GM12874 (cell line): ENCODE measurements at regions not wholly inside any gene's neighbourhood (a gene's known extent, or its start where the extent isn't known, plus 50 kb on each side); places are given as distances from the start of the nearest gene placed in this dataset.

Source experiments
- CTCF ChIP-seq: IDR thresholded peaks from 2 replicates; pipeline ENCODE4 v1.5.1; 2011; ENCODE audit warnings: low read depth, mild to moderate bottlenecking, control low read depth, low read length, moderate library complexity; ENCODE audit not compliant: insufficient read depth

DNA sequence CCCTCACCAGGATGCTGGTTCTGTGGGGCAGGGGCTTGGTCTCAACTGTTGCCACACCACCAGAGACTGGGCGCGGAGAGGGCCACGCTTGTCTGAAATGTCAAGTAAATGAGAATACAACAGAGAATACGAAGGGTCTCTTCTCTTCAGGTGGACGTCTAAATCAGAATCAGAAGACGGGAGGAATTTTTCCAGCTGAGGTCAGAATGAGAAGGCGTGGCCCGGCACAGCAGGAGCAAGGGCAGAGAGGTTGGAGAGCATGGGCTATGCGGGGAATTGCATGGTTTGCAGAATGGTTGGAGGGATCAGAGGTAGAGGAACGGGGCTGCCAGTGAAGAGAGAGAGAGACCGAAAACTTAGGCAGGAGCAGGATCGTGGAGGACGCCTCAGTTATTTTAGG, 337.9 kb downstream of the QKI start:
- TF ChIP-seq CTCF = no peak

GRCh38 chr6:163751032-163751525, 336.6 kb downstream of the QKI start:
- no peak for TF ChIP-seq CTCF

DNA sequence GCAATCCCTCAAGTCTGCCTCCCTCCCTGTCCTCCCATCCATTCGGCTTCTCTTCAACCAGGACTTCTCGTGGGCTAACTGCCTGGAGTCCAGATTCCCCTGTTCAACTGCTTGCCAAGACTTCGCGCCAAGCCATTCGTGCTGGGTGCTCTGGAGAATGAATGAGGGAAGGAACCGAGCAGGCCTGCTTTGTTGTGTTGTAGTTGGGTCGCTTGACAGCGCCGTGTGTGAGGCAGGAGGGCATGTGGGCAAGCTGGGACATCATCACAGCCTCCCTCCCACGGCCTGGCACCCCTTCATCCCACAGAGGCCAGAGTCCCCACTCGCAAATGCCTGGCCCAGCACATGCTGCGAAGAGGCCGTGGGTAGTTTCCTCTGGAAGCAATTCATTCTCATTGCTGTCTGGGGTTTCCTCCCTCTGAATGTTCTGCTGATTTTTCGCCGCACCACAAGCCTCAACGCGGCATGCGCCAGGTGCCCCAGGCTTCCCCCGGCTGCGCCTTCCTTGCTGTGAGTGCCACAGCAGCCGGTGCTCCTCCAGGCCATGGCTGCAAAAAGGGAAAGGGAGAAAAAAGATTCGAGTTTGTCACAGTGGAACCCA, 336.0 kb downstream of the QKI start:
- TF ChIP-seq CTCF = no peak

DNA sequence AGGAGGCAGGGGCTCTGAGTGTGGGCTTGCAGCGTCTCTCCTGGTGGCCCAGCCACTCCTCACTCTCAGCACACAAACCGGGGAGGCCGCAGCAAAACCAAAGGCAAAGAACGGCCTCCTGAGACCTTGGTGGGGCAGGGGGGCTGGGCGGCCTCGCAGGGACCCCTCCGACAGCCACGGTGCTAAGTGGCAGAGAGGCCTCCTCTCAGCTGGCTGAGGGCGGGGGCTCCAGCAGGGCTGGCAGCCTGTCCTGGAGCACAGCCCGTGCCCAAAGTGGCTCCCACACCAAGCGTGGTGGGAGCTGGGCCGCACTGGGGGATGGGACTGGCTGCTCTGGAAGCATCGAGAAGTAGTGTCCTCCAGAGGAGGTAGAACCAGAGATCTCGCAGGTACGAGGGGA, 334.4 kb downstream of the QKI start:
- no peak for TF ChIP-seq CTCF

GRCh38 chr6:163748036-163748435, 333.5 kb downstream of the QKI start:
- TF ChIP-seq CTCF = no peak

GRCh38 chr6:163745536-163746400, 331.2 kb downstream of the QKI start:
- no peak for TF ChIP-seq CTCF

DNA sequence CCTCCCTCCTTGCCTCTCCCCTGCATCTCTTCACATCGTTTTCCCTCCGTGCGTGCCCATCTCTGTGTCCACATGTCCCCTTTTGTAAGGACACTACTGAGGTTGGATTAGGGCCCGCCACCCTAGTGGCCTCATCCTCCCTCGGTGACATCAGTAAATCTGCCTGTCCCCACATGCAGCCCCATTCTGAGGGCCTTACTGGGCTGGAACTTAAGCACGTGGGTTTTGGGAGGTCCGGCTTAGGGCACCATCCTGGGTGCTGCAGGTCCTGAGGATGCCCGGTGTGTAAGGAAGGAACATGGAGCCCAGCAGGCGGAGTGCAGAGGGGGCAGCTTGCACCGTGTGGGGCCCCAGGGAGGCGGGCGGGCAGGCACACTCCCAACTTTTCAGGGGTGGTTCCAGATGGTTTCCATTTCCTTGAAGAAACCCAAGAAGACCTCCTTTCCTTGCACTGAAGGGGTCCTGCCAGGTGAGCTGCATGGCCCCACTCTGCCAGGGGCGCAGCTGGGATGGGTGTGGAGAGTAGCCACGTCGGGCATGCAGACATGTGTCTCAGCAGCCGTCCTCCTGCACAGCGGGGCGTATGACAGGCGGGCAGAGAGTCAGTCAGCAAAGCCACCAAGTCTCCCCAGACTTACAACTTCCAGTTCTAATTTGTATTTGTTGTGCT, 329.9 kb downstream of the QKI start:
- TF ChIP-seq CTCF = no peak
